HG03097 (cell line): ENCODE measurements at regions not wholly inside any gene's neighbourhood (a gene's known extent, or its start where the extent isn't known, plus 50 kb on each side); places are given as distances from the start of the nearest gene placed in this dataset.
"Not testable (repeated sequence)": the region's sequence is repeated elsewhere in the genome, so short reads cannot be mapped to it uniquely, and the experiment has no call there.

ENCODE experiments used
- ATAC-seq: cut with Tn5 transposase; IDR thresholded peaks from one replicate; pipeline ENCODE4 v1.9.1; 2021; ENCODE audit not compliant: unreplicated experiment, low FRiP score

- ATAC-seq, result no peak
Observed at GRCh38 chr12:84161296-84161695, 751.3 kb downstream of the SLC6A15 start.

- no peak for ATAC-seq
Observed at GRCh38 chr12:84159260-84159659, 753.3 kb downstream of the SLC6A15 start.

GRCh38 chr12:84157170-84157569 lies 755.4 kb downstream of the SLC6A15 start:
- no peak for ATAC-seq

GRCh38 chr12:84154991-84155930 lies 757.3 kb downstream of the SLC6A15 start:
- ATAC-seq, result not testable (repeated sequence)

- not testable (repeated sequence) for ATAC-seq
Observed at GRCh38 chr12:84154439-84154990, 758.1 kb downstream of the SLC6A15 start.

GRCh38 chr12:84150201-84150600 lies 762.4 kb downstream of the SLC6A15 start:
- ATAC-seq, result no peak

GRCh38 chr12:84148335-84148734 lies 764.3 kb downstream of the SLC6A15 start:
- ATAC-seq, result no peak

GRCh38 chr12:84136862-84137367 lies 775.7 kb downstream of the SLC6A15 start:
- no peak for ATAC-seq

GRCh38 chr12:84135586-84136279 lies 776.9 kb downstream of the SLC6A15 start:
- no peak for ATAC-seq

- ATAC-seq, result no peak
Observed at GRCh38 chr12:84134797-84135366, 777.7 kb downstream of the SLC6A15 start.

- no peak for ATAC-seq
Observed at GRCh38 chr12:84131076-84131475, 781.5 kb downstream of the SLC6A15 start.

- ATAC-seq, result no peak
Observed at GRCh38 chr12:84128117-84128991, 784.2 kb downstream of the SLC6A15 start.

- no peak for ATAC-seq
Observed at GRCh38 chr12:84124211-84124610, 788.4 kb downstream of the SLC6A15 start.

- no peak for ATAC-seq
Observed at GRCh38 chr12:84117190-84117589, 795.4 kb downstream of the SLC6A15 start.

GRCh38 chr12:84113666-84114065 lies 798.9 kb downstream of the SLC6A15 start:
- no peak for ATAC-seq

GRCh38 chr12:84103886-84104285 lies 808.7 kb downstream of the SLC6A15 start:
- not testable (repeated sequence) for ATAC-seq

- not testable (repeated sequence) for ATAC-seq
Observed at GRCh38 chr12:84101963-84102362, 810.6 kb downstream of the SLC6A15 start.

- not testable (repeated sequence) for ATAC-seq
Observed at GRCh38 chr12:84099591-84099990, 813.0 kb downstream of the SLC6A15 start.

- ATAC-seq, result no peak
Observed at GRCh38 chr12:84091651-84092050, 820.9 kb downstream of the SLC6A15 start.

GRCh38 chr12:84089356-84089755 lies 823.2 kb downstream of the SLC6A15 start:
- no peak for ATAC-seq
